ENCODE measurements at regions not wholly inside any gene's neighbourhood (a gene's known extent, or its start where the extent isn't known, plus 50 kb on each side); places are given as distances from the start of the nearest gene placed in this dataset.

DNA sequence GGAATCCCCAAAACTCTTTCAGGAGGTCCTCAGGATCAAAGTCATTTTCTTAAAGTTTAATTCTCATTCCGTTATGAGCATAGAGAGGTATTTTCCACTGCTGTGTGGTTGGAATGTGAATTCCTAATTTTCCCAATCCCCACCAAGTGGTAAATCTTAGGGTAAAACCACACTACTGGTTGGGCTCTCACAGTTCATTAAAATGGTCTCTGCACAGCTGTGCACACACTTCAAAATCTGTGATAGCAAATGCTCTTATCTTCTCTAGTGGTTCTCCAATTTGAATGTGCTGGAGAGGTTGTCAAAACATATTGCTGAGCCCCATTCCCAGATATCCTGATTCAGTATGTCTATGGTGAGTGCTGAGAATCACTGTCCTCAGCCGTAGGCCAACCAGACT is 189.1 kb downstream of the BMP4 start:
- TF ChIP-seq, protein P1, sequence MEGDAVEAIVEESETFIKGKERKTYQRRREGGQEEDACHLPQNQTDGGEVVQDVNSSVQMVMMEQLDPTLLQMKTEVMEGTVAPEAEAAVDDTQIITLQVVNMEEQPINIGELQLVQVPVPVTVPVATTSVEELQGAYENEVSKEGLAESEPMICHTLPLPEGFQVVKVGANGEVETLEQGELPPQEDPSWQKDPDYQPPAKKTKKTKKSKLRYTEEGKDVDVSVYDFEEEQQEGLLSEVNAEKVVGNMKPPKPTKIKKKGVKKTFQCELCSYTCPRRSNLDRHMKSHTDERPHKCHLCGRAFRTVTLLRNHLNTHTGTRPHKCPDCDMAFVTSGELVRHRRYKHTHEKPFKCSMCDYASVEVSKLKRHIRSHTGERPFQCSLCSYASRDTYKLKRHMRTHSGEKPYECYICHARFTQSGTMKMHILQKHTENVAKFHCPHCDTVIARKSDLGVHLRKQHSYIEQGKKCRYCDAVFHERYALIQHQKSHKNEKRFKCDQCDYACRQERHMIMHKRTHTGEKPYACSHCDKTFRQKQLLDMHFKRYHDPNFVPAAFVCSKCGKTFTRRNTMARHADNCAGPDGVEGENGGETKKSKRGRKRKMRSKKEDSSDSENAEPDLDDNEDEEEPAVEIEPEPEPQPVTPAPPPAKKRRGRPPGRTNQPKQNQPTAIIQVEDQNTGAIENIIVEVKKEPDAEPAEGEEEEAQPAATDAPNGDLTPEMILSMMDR (IDR thresholded peaks at IDR 0.05), result no peak
- TF ChIP-seq POLR2A (IDR thresholded peaks at IDR 0.05), result no peak

All from thyroid gland (tissue), 4 donors.